ENCODE measurements at regions not wholly inside any gene's neighbourhood (a gene's known extent, or its start where the extent isn't known, plus 50 kb on each side); places are given as distances from the start of the nearest gene placed in this dataset.

DNA sequence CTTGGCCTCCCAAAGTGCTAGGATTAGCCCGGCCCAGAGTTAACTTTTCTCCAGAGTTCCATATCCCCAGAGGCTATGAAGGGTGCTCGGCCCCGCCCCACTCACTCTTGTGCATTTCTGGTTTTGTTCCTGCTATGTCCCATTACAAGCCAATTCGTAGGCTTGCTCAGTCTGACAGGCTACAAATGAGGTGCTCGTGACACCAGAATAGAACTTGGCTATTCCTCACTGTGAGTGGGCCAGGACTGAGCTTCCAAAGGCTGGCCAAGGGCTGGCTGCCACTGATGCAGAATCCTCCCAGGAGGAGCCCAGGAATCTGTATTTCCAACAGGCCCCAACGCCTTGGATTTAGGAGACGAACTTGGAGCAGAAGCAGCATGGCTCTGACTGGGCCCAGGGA lies 282.7 kb upstream of the C2CD4B start:
- DNase-seq = no peak

DNA sequence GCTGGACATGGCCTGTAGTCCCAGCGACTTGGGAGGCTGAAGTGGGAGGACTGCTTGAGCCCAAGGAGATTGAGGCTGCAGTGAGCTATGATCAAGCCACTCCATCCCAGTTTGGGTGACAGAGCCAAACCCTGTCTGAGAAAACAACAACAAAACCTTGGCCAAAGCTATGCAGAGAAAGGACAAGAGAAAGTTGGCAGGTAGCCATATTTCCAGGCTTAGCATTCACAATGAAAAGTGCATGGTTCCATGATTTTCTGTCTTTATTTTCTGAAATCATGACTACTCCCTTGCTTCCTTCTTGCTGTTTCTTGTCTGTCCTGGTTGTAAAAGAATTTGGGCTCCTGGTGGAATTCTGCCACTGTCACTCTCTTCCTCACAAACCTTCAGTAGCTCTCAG lies 284.6 kb upstream of the C2CD4B start:
- no peak for DNase-seq

DNA sequence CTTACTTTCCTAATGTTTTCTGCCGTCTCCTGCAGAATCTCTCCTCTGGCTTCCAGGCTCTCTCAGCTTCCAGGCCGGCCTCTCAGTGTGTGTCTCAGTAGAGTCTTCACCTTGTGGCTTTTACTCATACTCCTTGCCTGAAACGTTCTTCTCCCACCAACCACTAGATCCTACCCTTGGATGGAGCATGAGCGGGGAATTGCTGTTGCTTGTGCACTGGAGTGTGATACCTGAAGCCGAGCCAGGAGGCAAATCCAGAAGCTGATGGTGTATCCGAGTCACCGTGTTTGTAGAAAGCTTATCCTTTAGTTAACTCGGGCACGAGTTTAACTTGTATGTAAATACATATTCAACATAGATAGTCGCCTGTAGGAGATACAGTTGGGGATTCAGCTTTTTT lies 285.0 kb upstream of the C2CD4B start:
- DNase-seq = no peak

DNA sequence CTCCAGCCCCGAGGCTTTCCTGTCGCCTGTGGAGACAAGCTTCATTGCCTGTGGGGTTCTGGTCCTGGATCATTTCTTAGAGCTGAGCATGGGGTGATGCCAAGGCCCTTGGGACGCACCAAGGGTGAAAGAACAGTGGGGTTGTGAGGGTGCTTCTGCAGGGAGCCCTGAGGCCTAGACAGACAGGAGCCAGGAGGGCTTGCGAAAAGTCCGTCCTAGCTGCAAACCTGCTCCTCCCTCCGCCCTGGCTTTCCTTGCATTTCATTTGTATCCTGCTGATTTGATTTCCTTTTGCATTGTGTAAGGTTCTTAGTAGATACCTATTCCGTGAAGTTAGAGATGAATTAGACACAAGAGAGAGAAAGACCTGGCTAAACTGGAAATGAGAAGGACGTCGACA lies 286.9 kb upstream of the C2CD4B start:
- DNase-seq = no peak

DNA sequence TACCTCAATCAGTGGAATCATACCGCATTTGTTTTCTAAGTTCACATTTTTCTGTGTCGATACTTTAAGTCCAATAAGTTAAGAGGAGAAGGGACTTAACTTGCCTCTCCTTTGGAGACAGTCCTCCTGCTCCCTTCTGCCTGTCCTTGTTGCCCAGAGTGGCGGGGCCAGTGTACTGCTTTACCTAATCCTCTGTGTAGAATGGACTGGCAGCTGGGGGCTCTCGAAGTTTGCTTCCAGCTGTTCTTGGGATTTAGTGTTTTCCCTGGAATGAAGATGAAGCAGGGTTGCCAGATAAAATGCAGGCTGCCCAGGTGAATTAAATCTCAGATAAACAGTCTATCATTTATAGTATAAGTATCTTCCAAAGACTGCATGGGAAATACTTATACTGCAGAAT lies 287.6 kb upstream of the C2CD4B start:
- DNase-seq = no peak

DNA sequence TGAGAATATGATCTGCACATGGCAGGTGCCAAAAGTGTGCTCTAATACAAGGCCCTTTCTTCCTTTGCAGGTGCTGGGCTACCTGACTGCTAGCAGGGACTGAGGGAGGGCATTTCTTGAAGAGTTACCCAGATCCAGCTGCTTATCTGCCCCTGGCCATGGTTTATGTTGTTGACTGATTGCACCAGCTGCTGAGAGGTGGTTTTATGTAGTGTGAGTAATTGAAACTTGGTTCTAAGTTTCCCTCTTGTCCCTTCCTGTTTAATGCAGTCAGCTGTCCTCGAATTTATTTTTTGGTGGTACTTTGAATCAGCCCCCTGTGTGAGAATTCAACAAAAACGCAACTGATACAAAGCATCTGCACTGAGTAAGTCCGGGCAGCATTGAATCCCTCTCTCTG lies 288.3 kb upstream of the C2CD4B start:
- DNase-seq = peak; percentile 19

DNA sequence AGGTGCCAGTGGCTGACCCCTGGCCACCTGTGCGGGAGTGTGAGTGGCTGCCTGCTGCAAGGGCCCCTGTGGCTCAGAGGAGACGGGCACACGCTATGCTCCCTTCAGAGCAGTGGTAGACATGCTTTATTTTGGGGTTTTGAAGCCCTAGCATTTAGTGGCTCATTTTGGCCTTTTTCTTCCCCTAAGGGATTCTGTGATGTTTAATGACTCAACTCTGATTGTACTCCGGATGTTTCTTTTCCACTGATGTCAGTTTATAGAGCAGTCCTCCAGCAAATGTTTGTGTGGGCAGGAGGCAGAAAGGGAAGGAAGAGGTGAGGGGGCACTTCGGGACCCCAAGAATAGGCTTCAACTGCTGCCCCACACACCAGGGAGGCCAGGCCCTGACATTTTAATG lies 288.9 kb upstream of the C2CD4B start:
- DNase-seq = peak; percentile 49

DNA sequence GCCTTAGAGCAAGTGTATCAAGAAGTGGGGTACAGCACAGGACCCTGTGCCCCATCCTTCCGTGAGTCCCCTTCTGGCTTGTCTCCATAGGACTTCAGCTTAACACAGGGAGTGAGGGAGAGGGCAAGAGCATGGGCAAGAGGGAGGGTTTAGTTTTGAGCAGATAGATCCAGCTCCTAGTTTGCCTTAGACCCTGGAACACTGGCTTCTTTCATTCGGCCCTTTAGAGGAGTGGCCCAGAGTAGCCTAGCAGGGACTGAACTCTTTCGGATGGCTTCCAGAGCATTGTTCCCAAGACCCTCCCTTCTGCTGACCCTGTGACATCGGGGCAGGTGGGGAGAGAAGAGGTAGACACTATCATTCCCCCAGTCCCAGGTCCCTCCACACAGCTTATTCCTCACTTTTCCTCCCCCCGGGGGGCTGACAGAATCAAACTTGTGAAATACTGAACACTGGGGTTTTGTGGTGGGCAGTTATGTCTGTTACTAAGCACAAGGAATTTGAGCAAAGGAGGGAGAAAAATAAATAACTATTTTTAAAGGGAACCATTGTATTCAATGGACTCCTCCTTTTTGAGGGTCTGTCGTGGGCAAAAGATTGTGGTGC lies 289.6 kb upstream of the C2CD4B start:
- DNase-seq = no peak

DNA sequence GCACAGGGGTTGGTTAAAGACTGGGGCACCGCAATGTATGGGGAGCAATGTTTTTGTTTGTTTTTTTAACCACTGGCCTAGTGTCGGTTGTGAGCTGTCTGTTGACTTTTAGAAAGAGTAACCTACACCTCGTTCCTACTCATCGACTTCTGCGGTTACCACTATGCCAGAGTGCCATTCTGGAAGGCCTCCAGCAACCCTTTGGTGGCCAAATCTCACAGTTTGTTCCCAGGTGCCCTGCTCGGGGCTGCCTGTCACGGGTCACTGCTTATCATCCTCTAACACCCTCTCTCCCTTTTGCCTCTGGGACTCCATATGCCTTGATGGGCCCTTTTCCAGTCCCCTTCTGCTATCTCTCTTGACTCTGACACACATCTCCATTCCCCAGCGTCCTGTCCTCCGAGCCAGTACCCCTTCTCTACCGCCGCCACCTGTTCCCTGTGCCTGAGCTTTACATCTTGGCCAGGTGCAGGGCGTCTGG lies 290.4 kb upstream of the C2CD4B start:
- no peak for DNase-seq

DNA sequence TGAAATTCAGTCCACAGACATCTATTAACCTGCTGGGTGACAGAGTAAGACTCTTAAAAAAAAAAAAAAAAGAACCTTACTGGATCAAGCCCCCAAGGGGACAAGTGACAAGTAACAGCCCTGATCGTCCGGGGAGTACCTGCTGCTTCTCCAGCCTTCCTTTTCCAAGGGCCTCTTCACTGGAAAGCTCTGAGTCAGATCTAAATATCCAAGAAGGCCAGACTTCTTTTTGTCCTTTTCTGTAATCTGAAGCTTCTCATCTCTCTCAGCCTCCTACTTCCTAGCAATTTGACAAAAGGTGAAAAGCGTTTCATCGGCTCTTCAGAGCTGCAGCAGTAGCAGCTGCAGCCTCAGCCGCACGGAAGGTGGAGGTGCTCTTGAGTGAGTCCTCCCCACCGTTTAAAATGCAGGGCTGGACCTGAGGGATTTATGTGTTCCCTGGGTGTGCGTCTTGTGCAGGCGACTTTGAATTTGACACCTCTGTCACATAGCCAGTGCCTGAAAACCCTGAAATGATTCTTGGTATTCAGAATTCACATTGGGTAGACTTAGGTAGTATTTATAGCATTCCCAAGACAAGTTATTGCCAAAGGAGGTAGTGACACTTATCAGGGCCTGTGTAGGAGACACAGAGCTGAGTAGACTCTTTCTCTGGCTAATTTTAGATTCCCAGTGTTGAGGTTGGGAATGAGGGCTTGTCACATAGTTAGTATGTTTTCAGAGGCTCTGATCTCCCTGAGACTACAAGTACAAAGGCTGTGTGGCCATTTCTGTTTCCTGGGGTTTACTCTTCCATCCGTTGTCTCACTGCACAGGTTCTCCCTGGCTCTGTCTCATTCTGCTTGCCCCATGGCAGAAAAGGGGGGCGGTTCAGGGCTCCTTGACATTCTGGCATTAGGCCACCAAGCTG lies 291.2 kb upstream of the C2CD4B start:
- DNase-seq = no peak

DNA sequence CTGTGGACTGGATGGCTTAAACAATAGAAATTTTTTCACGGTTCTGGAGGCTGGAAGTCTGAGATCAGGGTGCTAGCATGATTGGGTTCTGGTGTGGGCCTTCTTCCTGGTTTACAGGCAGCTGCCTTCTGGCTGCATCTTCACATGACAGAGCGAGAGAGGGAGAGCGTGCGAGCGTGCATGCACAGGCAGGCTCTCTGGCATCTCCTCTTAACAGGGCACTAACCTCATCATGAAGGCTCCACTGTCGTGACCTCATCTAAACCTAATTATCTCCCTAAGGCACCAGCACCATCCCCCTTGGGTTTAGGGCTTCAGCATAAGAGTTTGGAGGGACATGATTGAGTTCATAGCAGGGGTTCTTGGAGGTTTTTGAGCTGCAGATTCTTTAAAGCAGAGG lies 292.0 kb upstream of the C2CD4B start:
- DNase-seq = no peak

DNA sequence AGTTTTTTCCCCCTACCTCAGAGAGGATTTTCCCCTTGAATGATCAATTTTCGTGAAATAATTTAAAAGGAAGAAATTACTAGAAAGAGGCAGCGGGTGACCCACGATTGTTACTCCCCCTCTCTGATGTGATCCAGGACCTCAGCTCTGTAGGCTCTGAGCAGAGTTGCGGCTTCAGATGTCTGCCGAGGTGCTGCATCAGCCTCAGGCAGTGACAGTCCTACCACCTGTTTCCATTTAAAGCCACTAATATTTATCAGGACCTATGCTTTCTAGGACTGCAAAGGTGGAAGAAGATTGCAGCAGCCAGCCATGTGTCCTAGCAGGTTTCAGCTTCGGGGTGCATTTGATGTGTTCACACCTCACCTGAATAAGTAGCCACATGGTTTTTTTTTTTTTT lies 294.8 kb upstream of the C2CD4B start:
- no peak for DNase-seq

DNA sequence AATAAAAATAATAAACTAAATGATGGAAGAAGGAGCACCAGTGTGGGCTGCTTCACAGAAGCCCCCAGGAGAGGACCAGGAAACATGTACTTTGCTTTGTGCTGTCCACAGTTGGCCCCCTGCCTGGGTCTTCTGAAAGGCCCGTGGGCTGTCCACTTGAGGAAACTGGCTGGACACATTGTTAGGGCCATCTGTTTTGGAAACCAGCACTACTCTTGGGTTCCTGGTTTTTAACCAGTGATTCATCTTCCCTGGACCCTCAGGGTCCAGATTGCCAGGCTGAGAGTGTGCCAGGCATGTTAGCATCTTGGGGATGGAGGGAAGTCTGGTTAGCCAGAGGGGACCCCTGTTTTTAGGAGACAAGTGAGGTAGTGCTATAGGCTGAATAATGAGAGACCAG lies 297.2 kb upstream of the C2CD4B start:
- no peak for DNase-seq

DNA sequence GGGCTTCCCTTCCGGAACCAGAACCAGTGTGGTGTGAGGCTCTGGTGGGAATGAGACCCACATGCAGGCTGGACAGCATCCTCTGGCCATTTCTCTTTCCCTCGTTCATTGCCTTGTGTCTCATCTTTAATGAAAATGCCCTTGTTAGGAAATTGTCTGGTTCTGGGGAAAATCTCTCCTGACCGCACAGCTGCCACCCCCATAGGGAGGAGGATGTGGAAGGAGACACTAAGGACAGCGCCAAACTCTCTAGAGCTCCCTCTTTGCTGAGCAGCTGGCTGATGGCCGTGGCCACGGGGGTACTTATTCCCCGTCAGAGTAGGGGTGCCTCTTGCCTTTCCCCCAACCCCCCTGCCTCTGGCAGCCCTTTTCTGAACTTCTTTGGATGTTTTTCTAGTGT lies 297.6 kb upstream of the C2CD4B start:
- DNase-seq = no peak

DNA sequence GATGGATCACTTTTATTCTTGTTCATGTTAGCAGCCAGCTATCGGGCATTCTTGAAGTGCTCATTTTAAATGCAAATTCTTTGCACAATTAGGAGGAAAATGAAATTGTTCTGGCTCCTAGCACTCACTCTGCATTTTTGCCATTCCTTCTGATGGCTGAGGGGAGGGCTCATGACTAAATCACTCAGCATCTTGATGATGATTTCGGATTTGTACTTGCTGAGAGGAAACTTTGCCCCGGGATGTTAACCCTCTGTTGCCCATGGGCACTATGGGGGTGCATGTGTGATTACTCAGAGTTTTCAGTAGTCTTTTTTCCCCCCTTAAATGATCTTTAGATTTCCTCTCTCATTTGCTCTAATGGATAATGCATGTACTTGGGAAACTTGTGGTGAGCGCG lies 299.6 kb upstream of the C2CD4B start:
- DNase-seq = peak; percentile 75

DNA sequence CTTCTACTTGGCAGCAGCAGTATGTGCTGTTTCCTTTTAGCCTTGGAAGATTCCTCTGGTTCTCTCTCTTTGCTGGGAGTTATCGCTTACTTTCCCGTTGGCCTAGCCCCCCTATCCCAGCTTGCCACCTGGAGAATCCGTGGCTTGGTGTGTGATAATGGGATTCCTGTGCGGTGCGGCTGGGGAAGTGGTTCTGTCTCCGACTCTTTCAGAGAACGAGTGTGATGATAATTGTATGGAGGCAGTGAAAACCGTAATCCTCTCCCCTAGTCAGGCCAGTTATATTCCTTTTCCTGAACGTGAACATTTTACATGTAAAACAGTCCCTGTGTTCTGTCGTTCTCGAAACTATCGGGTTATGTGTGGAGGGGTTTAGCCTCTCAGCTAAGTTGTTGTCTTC lies 300.1 kb upstream of the C2CD4B start:
- no peak for DNase-seq

DNA sequence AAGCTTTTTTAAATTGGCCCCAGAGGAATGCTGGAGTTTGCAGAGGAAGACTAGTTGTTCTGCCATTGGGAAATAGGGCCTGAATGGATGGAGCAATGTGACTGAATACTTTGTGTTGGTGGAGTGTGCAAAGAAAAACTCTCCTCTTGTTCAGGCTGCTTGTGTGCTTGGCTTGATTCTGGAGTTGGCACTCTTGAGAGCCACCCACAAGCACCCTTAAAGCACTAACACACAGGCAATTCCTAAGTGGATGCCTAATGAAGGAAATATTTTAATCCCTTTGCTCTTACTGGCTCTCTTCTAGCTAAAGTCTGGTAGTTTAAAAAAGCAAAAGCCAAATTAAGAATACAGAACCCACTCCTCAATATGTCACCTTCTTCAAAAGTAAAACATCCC lies 304.4 kb upstream of the C2CD4B start:
- no peak for DNase-seq

DNA sequence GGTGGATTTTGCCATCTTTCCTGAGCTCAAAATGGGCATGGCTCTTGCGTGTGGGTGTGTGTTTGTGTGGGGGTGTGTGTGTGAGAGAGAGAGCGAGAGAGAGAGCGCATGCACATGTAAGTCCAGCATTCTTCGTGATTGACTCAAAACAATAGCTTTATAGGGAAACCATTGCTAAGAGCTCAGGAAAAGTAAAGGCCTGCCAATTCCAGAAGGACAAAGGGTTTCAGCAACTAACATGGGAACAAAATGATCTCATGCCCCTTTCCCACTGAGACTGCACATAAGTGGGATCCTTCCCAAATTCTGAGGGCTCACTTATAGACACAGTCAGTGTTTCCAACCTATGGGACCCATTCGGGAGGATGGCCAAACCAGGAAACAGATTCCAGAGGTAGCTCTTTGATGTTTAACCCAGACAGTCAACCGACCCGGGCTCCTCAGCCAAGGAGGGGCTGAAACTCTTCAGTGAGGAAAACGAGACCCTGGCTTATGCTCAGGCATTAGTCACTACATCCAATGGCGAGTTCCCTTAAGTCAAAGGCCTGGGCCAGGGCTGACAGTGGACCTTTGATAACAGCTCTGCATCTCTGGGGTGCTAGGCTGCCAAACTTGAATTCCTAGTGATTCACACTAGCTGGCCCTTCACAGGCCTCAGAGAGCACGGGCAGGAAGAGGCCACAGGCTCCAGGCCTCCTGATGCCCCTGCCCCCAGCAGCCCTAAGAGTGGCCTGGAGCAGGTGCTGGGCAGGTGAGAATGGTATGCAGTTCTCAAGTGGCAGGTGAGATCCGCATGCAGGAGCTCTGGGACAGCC lies 305.0 kb upstream of the C2CD4B start:
- peak; percentile 92 for DNase-seq

DNA sequence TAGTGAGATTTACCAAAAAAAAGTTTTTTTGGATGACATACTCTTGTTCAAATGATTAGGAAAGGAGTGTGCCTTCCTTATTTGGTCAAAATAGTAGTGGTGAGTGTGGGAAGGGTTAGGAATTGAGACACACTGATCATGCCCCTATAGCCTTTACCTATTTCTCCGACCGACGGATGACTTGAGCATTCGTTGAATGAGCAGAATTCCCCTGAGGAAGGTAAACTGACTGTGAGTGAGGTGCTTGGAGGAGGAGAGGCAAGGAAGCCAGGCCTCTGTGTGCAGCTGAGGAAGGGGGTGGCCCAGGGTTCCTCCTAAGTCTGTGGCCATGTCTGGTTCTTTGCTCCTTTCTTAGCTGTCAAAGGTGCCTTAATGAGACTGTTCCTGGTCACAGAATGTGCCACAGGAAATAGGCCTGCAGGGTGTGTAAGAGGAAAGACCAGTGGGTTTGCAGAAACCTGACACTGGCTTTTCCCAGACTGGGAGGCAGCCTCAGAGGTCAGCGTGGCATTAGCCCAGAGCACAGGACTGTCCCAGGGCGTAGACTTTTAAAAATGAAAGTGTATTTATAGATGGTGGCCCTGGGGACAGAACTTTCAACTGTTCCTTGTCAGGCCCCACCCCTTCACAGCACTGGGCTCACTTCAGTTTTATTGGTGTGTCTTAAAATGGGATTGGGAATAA lies 307.7 kb upstream of the C2CD4B start:
- DNase-seq = no peak

DNA sequence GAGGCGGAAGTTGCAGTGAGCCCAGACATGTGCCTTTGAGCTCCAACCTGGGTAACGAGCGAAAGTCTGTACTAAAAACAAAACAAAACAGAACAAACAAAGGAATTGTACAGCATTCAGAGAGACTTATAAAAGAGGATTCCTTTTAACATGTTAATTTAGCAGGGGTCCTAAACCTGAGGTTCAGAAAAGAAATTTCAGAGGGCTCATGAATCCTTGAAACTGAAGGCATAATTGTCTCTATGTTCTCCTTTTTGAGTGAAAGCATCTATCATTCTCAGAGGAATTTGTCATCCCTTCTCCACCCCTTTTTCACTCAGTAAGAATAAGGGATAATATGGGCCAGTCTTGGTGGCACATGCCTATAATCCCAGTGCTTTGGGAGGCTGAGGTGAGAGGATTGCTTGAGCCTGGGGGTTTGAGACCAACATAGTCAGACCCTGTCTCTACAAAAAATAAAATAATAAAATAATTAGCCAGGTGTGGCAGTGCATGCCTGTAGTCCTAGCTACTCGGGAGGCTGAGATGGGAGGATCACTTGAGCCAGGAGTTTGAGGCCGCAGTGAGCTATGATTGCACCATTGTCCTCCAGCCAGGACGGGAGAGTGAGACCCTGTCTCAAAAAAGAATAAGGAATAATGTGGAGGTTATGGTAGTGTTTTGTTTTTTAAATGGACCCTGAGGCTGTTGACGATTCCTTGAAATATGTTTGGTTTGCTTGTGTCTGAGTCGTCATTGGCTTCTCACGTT lies 309.1 kb upstream of the C2CD4B start:
- no peak for DNase-seq

DNA sequence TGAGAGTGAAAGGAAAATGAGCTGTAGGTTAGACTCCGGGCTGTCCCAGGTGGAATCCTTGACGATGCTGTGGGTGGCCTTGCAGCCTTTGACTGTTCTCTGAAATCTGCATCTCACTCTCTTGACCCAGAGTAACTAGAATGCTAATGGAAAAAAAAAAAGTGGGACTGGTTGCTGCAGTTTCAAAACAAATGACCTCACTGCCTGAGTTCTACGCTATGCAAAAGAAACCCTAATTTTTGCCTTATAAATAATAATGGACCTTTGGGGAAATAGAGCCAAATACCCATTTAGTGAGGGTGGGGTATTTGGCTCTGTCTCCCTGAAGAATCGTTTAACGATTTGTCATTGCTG lies 309.7 kb upstream of the C2CD4B start:
- DNase-seq = no peak

DNA sequence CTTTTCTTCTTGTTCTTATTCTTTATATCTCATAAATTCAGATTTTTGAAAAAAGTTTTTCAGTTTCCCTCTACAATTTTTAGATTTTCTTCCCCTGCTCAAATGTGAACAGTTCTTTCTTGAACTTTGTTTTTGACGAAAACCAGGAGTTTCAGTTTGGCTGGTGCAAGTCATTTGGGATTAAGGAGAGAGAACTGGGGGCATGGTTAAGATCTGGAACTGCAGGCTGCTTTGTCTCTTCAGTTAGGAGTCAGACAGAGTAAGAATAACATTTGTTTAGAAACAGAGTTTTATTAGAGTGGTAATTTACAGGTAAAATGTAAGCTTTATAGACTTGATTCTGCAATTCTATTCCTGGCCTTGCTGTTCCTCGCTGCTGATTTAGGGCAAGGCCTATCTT lies 310.5 kb upstream of the C2CD4B start:
- DNase-seq = no peak

Data from NCI-H226 (cell line).